ENCODE measurements at regions not wholly inside any gene's neighbourhood (a gene's known extent, or its start where the extent isn't known, plus 50 kb on each side); places are given as distances from the start of the nearest gene placed in this dataset.
A peak's percentile ranks its signal among the peaks of the same experiment; 100 is the strongest.
"Not testable (repeated sequence)": the region's sequence is repeated elsewhere in the genome, so short reads cannot be mapped to it uniquely, and the experiment has no call there.

- Histone ChIP-seq H3K4me3 (ENCODE audit: low read length in 2 of 2) (no peak overlapping the region), H3K4me1 (ENCODE audit: control insufficient read depth in 1 of 2, insufficient read depth in 2 of 2, low read length in 2 of 2) (peaks cover 1 to 3% of the 10 kb centered on the region in 2 donors), H3K9me3 (ENCODE audit: control insufficient read depth, low read length) (no peaks in the 10 kb centered on the region), H3K36me3 (ENCODE audit: control insufficient read depth in 1 of 2, insufficient read depth in 2 of 2, low read length in 1 of 2) (no peaks in the 10 kb centered on the region), H3K27me3 (ENCODE audit: control insufficient read depth in 1 of 2, insufficient read depth in 2 of 2, low read length in 1 of 2) (no peaks in the 10 kb centered on the region), H3K27ac (ENCODE audit: low read depth in 1 of 2, low read length in 2 of 2) (peak overlapping the region in 1 of 2 donors; percentile 55)
- intact Hi-C loops (cut with DNase I): loop anchor here (10.0 kb wide), 2 partner anchors 95 to 115 kb away; partner anchors contain the start of gene FAT1 (in 2 of the 2)
- DNase-seq: peak; percentile 62 to 79
- WGBS, 2 donors: 17 to 24% methylated on average over 11 of the region's 11 CpGs
- ATAC-seq (ENCODE audit: low FRiP score): peak; percentile 75
Measured at GRCh38 chr4:186839122-186840037, 115.7 kb upstream of the FAT1 start.

DNA sequence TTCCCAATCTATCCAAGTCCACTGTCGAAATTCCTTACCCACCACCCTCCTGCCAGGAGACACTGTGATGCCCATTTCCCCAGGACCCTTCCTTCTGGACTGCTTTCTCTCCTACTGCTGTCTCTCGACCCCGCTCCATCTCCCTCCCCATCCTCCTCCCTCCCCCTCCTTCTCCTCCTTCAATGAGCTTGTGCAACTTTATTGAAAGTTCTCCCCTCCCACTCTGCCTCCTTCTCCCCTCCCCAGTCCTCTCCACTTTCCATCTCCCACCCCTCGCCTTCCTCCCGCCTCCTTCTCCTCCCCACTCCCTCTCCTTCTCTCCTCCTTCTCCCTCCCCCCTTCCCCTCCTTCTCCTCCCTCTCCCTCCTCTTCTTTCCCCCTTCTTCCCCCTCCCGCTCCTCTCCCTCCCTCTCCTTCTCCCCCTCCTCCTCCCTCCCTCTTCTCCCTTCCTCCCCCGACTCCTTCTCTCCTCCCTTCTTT lies 116.6 kb upstream of the FAT1 start:
- 77 to 86% methylated on average over 7 of the region's 7 CpGs for WGBS, 2 donors
- Histone ChIP-seq H3K4me1 (ENCODE audit: control insufficient read depth in 1 of 2, insufficient read depth in 2 of 2, low read length in 2 of 2) (peaks cover 1 to 3% of the 10 kb centered on the region in 2 donors), H3K4me3 (ENCODE audit: low read length in 2 of 2) (no peak overlapping the region), H3K36me3 (ENCODE audit: control insufficient read depth in 1 of 2, insufficient read depth in 2 of 2, low read length in 1 of 2) (no peaks in the 10 kb centered on the region), H3K27ac (ENCODE audit: low read depth in 1 of 2, low read length in 2 of 2) (no peak overlapping the region), H3K9me3 (ENCODE audit: control insufficient read depth, low read length) (no peaks in the 10 kb centered on the region), H3K27me3 (ENCODE audit: control insufficient read depth in 1 of 2, insufficient read depth in 2 of 2, low read length in 1 of 2) (no peaks in the 10 kb centered on the region)
- ATAC-seq (ENCODE audit: low FRiP score): peak; percentile 87
- intact Hi-C loops (cut with DNase I): loop anchor here (10.0 kb wide), 2 partner anchors 95 to 115 kb away; partner anchors contain the start of gene FAT1 (in 2 of the 2)
- peak in 1 of 2 donors; percentile 75 for DNase-seq

DNA sequence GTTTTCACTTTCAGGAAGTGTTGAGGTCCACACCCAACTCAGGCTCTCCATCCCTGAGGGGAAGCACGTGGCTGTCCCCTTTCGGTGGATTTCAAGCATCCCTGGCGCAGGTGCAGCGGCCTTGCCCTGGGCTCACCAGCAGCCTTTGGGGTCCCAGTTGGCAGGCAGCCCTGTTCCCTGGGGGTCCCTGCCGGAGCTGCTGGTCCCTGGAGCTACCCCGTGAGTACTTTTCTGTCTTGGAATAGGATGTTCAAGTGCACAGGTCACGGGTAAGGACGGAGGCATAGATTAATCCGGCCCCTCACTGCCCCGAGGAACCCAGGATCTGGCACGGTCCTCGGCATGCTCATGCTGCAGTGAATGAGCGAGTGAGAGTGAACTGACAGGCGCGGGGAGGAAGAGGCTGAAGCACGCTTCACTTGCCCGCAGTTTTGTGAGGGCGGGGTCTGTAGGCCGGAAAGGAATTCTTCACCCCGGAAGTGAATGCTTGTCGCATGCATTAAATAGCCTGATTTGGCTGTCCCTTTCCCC lies 117.2 kb upstream of the FAT1 start:
- H3K4me1 ChIP-seq (ENCODE audit: control insufficient read depth in 1 of 2, insufficient read depth in 2 of 2, low read length in 2 of 2): peaks cover 1 to 3% of the 10 kb centered on the region in 2 donors
- no peaks in the 10 kb centered on the region for H3K9me3 ChIP-seq (ENCODE audit: control insufficient read depth, low read length)
- H3K36me3 ChIP-seq (ENCODE audit: control insufficient read depth in 1 of 2, insufficient read depth in 2 of 2, low read length in 1 of 2): no peaks in the 10 kb centered on the region
- no peak overlapping the region for H3K27ac ChIP-seq (ENCODE audit: low read depth in 1 of 2, low read length in 2 of 2)
- no peaks in the 10 kb centered on the region for H3K27me3 ChIP-seq (ENCODE audit: control insufficient read depth in 1 of 2, insufficient read depth in 2 of 2, low read length in 1 of 2)
- H3K4me3 ChIP-seq (ENCODE audit: low read length in 2 of 2): no peak overlapping the region
- DNase-seq (peak; percentile 58 to 76), ATAC-seq (ENCODE audit: low FRiP score) (peak; percentile 39)
- 89 to 90% methylated on average over 21 of the region's 21 CpGs for WGBS, 2 donors
- intact Hi-C loops (cut with DNase I): loop anchor here (10.0 kb wide), 2 partner anchors 94 to 116 kb away; partner anchors contain the start of gene FAT1 (in 2 of the 2)

DNA sequence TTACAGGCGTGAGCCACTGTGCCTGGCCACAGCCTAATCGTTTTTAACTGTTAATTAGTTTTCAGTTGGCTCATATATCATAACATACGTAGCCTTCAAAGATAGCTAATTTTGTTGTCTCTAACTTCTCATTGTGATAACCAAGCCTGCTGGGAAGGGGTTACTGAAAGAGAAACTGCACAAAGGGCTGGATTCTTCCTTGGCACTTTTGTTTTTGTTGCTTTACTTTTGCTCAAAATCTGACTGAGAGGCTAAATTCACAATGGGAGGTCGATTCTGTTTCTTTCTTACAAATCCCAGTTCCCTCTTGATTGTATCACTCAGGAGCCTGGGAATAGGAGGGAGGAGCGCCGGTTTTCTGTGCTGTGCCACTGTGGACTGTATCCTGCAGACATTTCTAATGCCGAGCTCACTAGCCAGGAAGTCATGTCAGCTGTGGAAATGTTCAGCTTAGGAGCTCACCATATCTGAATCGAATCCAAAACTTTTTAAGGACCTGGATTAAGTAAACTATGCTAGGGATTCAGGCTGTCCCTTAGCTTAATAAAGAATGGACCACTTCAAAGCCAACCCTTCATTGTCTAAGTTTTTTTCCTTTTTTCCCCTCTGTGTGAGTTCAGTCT lies 120.5 kb upstream of the FAT1 start:
- ATAC-seq (ENCODE audit: low FRiP score) (peak; percentile 55), DNase-seq (no peak)
- H3K27me3 ChIP-seq (ENCODE audit: control insufficient read depth in 1 of 2, insufficient read depth in 2 of 2, low read length in 1 of 2): no peaks in the 10 kb centered on the region
- 10 to 12% methylated on average over 8 of the region's 8 CpGs for WGBS, 2 donors
- H3K9me3 ChIP-seq (ENCODE audit: control insufficient read depth, low read length): no peaks in the 10 kb centered on the region
- peak overlapping the region in 1 of 2 donors; percentile 63 for H3K4me3 ChIP-seq (ENCODE audit: low read length in 2 of 2)
- intact Hi-C loops (cut with DNase I): loop anchor here (10.0 kb wide), 2 partner anchors 91 to 119 kb away; partner anchors contain the start of gene FAT1 (in 2 of the 2)
- H3K4me1 ChIP-seq (ENCODE audit: control insufficient read depth in 1 of 2, insufficient read depth in 2 of 2, low read length in 2 of 2): peaks cover 1% of the 10 kb centered on the region in 2 donors
- H3K27ac ChIP-seq (ENCODE audit: low read depth in 1 of 2, low read length in 2 of 2): peak overlapping the region; percentile 70 to 74
- no peaks in the 10 kb centered on the region for H3K36me3 ChIP-seq (ENCODE audit: control insufficient read depth in 1 of 2, insufficient read depth in 2 of 2, low read length in 1 of 2)

DNA sequence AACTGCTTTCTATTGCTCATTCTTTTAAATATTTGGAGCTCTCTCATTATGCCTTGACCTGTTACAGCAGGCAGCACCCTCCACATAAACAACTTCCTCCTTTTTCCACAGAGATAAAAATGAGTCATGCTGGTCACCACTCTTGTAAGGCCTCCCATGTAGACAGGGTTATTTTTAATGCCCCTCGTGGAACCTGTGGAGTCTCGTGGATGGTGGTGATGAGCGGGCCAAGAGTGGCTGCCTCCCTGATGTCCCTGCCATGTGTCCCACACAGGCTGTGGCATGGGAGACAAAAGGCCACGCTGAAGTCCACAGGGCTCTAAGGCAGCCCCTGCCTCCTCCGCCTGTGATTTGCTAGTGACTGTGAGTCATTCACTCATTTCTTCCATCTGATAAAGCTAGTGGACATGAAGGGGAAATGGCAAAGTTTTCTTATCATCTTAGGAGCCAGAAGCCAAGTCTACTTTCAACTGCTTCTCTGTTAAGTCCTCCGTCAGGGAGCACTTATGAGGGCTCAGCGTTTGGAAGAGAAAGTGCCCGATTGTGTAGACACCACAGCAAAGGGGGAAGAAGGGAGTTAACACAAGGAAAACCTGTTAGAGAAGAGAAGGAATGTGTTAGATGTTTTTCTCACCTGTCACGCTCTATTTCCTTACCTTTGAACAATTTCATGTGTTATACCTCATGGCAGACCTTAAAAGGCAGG lies 121.6 kb upstream of the FAT1 start:
- DNase-seq (peak; percentile 58 to 75), ATAC-seq (ENCODE audit: low FRiP score) (peak; percentile 86)
- Histone ChIP-seq H3K4me1 (ENCODE audit: control insufficient read depth in 1 of 2, insufficient read depth in 2 of 2, low read length in 2 of 2) (peaks cover 0 to 1% of the 10 kb centered on the region in 2 donors), H3K36me3 (ENCODE audit: control insufficient read depth in 1 of 2, insufficient read depth in 2 of 2, low read length in 1 of 2) (no peaks in the 10 kb centered on the region), H3K9me3 (ENCODE audit: control insufficient read depth, low read length) (no peaks in the 10 kb centered on the region), H3K4me3 (ENCODE audit: low read length in 2 of 2) (no peak overlapping the region), H3K27me3 (ENCODE audit: control insufficient read depth in 1 of 2, insufficient read depth in 2 of 2, low read length in 1 of 2) (no peaks in the 10 kb centered on the region), H3K27ac (ENCODE audit: low read depth in 1 of 2, low read length in 2 of 2) (peak overlapping the region; percentile 3 to 20)
- 28 to 33% methylated on average over 9 of the region's 9 CpGs for WGBS, 2 donors
- intact Hi-C loops (cut with DNase I): loop anchor here (10.0 kb wide), 2 partner anchors 90 to 120 kb away; partner anchors contain the start of gene FAT1 (in 2 of the 2)

DNA sequence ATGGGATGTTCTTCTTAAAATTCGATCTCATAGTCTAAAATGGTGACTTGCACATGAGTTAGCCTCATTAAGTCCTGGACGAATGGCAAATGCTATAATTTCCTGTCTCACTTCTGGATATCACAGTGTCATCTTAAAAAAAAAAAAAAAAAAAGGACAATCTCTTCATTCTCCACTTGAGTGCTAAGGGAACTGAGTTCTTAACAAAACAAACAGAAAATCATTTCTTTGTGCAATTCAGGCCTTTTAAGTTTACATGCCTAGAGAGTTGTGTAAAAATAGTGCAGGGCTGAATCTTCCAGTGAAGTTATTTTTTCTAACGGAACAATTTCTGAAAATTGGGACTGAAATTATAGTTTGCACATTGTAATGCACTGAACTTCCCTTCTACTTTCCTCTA lies 122.8 kb upstream of the FAT1 start:
- DNase-seq (no peak), ATAC-seq (ENCODE audit: low FRiP score) (no peak)
- Histone ChIP-seq H3K36me3 (ENCODE audit: control insufficient read depth in 1 of 2, insufficient read depth in 2 of 2, low read length in 1 of 2) (no peaks in the 10 kb centered on the region), H3K4me3 (ENCODE audit: low read length in 2 of 2) (no peak overlapping the region), H3K27me3 (ENCODE audit: control insufficient read depth in 1 of 2, insufficient read depth in 2 of 2, low read length in 1 of 2) (no peaks in the 10 kb centered on the region), H3K9me3 (ENCODE audit: control insufficient read depth, low read length) (no peaks in the 10 kb centered on the region), H3K27ac (ENCODE audit: low read depth in 1 of 2, low read length in 2 of 2) (no peak overlapping the region), H3K4me1 (ENCODE audit: control insufficient read depth in 1 of 2, insufficient read depth in 2 of 2, low read length in 2 of 2) (peaks cover 0 to 1% of the 10 kb centered on the region in 2 donors)
- intact Hi-C loops (cut with DNase I): loop anchor here (10.0 kb wide), 2 partner anchors 88 to 122 kb away; partner anchors contain the start of gene FAT1 (in 2 of the 2)
- WGBS, 2 donors: 42 to 45% methylated on average over 3 of the region's 3 CpGs

GRCh38 chr4:186847429-186848131 lies 123.9 kb upstream of the FAT1 start:
- intact Hi-C loops (cut with DNase I): loop anchor here (10.0 kb wide), 2 partner anchors 87 to 123 kb away; partner anchors contain the start of gene FAT1 (in 2 of the 2)
- ATAC-seq (ENCODE audit: low FRiP score); H3K36me3 ChIP-seq (ENCODE audit: control insufficient read depth in 1 of 2, insufficient read depth in 2 of 2, low read length in 1 of 2); DNase-seq; H3K4me1 ChIP-seq (ENCODE audit: control insufficient read depth in 1 of 2, insufficient read depth in 2 of 2, low read length in 2 of 2); H3K27ac ChIP-seq (ENCODE audit: low read depth in 1 of 2, low read length in 2 of 2); H3K9me3 ChIP-seq (ENCODE audit: control insufficient read depth, low read length); H3K4me3 ChIP-seq (ENCODE audit: low read length in 2 of 2); H3K27me3 ChIP-seq (ENCODE audit: control insufficient read depth in 1 of 2, insufficient read depth in 2 of 2, low read length in 1 of 2): not testable (repeated sequence)
- 95% methylated on average over 3 of the region's 3 CpGs for WGBS, 2 donors

All from aorta (tissue), 5 donors.